ENCODE measurements at regions not wholly inside any gene's neighbourhood (a gene's known extent, or its start where the extent isn't known, plus 50 kb on each side); places are given as distances from the start of the nearest gene placed in this dataset.

GRCh38 chr6:25142506-25142905, 136.7 kb upstream of the CARMIL1 start:
- ATAC-seq (ENCODE audit: poor library complexity) (no peak), DNase-seq (no peak)
- Mint-ChIP-seq H3K27ac (peak overlapping the region; percentile 6), H3K9me3 (no peaks in the 10 kb centered on the region), H3K4me1 (ENCODE audit: low read depth) (peaks cover 14% of the 10 kb centered on the region), H3K27me3 (no peaks in the 10 kb centered on the region), H3K4me3 (no peak overlapping the region), H3K36me3 (ENCODE audit: low read depth) (peaks cover 12% of the 10 kb centered on the region)
- no peaks in the 10 kb centered on the region for H3K4me1 ChIP-seq (ENCODE audit: insufficient read depth, low read length)
- intact Hi-C loops (cut with DNase I, micrococcal nuclease), result no loop called here
- no peak overlapping the region for H3K27ac ChIP-seq (ENCODE audit: low read depth in 1 of 2, low read length in 2 of 2)
- no peaks in the 10 kb centered on the region for H3K9me3 ChIP-seq (ENCODE audit: control insufficient read depth in 1 of 2, insufficient read depth in 1 of 2, low read length in 2 of 2)
- H3K36me3 ChIP-seq (ENCODE audit: insufficient read depth, low read length), result no peaks in the 10 kb centered on the region
- CTCF ChIA-PET, result no interaction called here
- no peaks in the 10 kb centered on the region for H3K27me3 ChIP-seq (ENCODE audit: control insufficient read depth in 1 of 2, insufficient read depth in 2 of 2, low read length in 2 of 2)
- no peak for TF ChIP-seq CTCF (IDR thresholded peaks at IDR 0.05)
- H3K4me3 ChIP-seq (ENCODE audit: low read length), result no peak overlapping the region
- POLR2A ChIA-PET, result interaction anchor here (0.7 kb wide), 1 partner anchor 9 kb away, joined by 3 read pairs; no protein-coding TSS in a partner anchor

GRCh38 chr6:25144919-25145318, 134.3 kb upstream of the CARMIL1 start:
- H3K4me1 ChIP-seq (ENCODE audit: insufficient read depth, low read length), result no peaks in the 10 kb centered on the region
- no peak overlapping the region for H3K4me3 ChIP-seq (ENCODE audit: low read length)
- Mint-ChIP-seq H3K27me3 (no peaks in the 10 kb centered on the region), H3K27ac (no peak overlapping the region), H3K4me3 (no peak overlapping the region), H3K9me3 (no peaks in the 10 kb centered on the region), H3K4me1 (ENCODE audit: low read depth) (no peaks in the 10 kb centered on the region), H3K36me3 (ENCODE audit: low read depth) (no peaks in the 10 kb centered on the region)
- intact Hi-C loops (cut with DNase I, micrococcal nuclease), result no loop called here
- no peaks in the 10 kb centered on the region for H3K36me3 ChIP-seq (ENCODE audit: insufficient read depth, low read length)
- CTCF ChIA-PET, result no interaction called here
- DNase-seq, result no peak
- H3K27ac ChIP-seq (ENCODE audit: low read depth in 1 of 2, low read length in 2 of 2), result no peak overlapping the region
- H3K27me3 ChIP-seq (ENCODE audit: control insufficient read depth in 1 of 2, insufficient read depth in 2 of 2, low read length in 2 of 2), result no peaks in the 10 kb centered on the region
- H3K9me3 ChIP-seq (ENCODE audit: control insufficient read depth in 1 of 2, insufficient read depth in 1 of 2, low read length in 2 of 2), result no peaks in the 10 kb centered on the region
- ATAC-seq (ENCODE audit: poor library complexity), result no peak
- POLR2A ChIA-PET, result no interaction called here
- no peak for TF ChIP-seq CTCF (IDR thresholded peaks at IDR 0.05)

GRCh38 chr6:25147223-25147622, 132.0 kb upstream of the CARMIL1 start:
- Mint-ChIP-seq H3K27me3 (no peaks in the 10 kb centered on the region), H3K4me1 (ENCODE audit: low read depth) (no peaks in the 10 kb centered on the region), H3K4me3 (no peak overlapping the region), H3K9me3 (no peaks in the 10 kb centered on the region), H3K27ac (no peak overlapping the region), H3K36me3 (ENCODE audit: low read depth) (no peaks in the 10 kb centered on the region)
- no peak for TF ChIP-seq CTCF (IDR thresholded peaks at IDR 0.05)
- ChIA-PET POLR2A (no interaction called here), CTCF (no interaction called here)
- Histone ChIP-seq H3K9me3 (ENCODE audit: control insufficient read depth in 1 of 2, insufficient read depth in 1 of 2, low read length in 2 of 2) (no peaks in the 10 kb centered on the region), H3K4me3 (ENCODE audit: low read length) (no peak overlapping the region), H3K27ac (ENCODE audit: low read depth in 1 of 2, low read length in 2 of 2) (no peak overlapping the region), H3K4me1 (ENCODE audit: insufficient read depth, low read length) (no peaks in the 10 kb centered on the region), H3K36me3 (ENCODE audit: insufficient read depth, low read length) (no peaks in the 10 kb centered on the region), H3K27me3 (ENCODE audit: control insufficient read depth in 1 of 2, insufficient read depth in 2 of 2, low read length in 2 of 2) (no peaks in the 10 kb centered on the region)
- ATAC-seq (ENCODE audit: poor library complexity), result no peak
- no peak for DNase-seq
- intact Hi-C loops (cut with DNase I, micrococcal nuclease), result no loop called here

Measured in CD4-positive, alpha-beta T cell (primary cell).